SU-DHL-6 (cell line): ENCODE measurements at regions not wholly inside any gene's neighbourhood (a gene's known extent, or its start where the extent isn't known, plus 50 kb on each side); places are given as distances from the start of the nearest gene placed in this dataset.

Experiments
- CTCF ChIP-seq: fragments of 200-600 bp; sonication (generic); IDR thresholded peaks from one replicate; pipeline ENCODE4 v1.5.1; 2017; ENCODE audit warnings: antibody characterized with exemption, mild to moderate bottlenecking, low read length, moderate library complexity; ENCODE audit not compliant: insufficient read depth, poor library complexity, severe bottlenecking
- EZH2phosphoT487 ChIP-seq: fragments of 200-600 bp; sonication (generic), shearing (Covaris generic); conservative IDR thresholded peaks from 2 replicates; pipeline ENCODE4 v1.6.1; 2018; ENCODE audit warnings: mild to moderate bottlenecking, antibody characterized with exemption, low read length, moderate library complexity, mixed read lengths

- no peak for TF ChIP-seq CTCF
- no peak for TF ChIP-seq EZH2phosphoT487
Measured at GRCh38 chr3:106341586-106342162, 472.9 kb upstream of the CBLB start.
